BJ (cell line): ENCODE measurements at regions not wholly inside any gene's neighbourhood (a gene's known extent, or its start where the extent isn't known, plus 50 kb on each side); places are given as distances from the start of the nearest gene placed in this dataset.

Source experiments
- CTCF ChIA-PET: fragments of 350-600 bp; formaldehyde crosslinking; extraction: SDS; loops from one replicate; lab custom pipeline; 2021; ENCODE audit warnings: antibody characterized with exemption, inconsistent platforms; lab: Yijun Ruan, JAX
- POLR2A ChIA-PET: fragments of 300-600 bp; sonication (Branson Sonifier 250); formaldehyde crosslinking; extraction: SDS; loops from one replicate; lab custom pipeline; 2021; ENCODE audit warnings: antibody characterized with exemption; lab: Charles Lee
- DNase-seq: peaks from one replicate; pipeline ENCODE4 v3.0.0-alpha.2; 2011; ENCODE audit warnings: low read depth
- H3K27me3 ChIP-seq: 2 replicates; pipeline ENCODE4 v1.6.0; 2011; ENCODE audit warnings: low read length; ENCODE audit not compliant: control insufficient read depth, insufficient read depth
- H3K36me3 ChIP-seq: 2 replicates; pipeline ENCODE4 v1.5.1; 2011; ENCODE audit warnings: low read length; ENCODE audit not compliant: control insufficient read depth, insufficient read depth
- H3K4me3 ChIP-seq: 2 replicates; pipeline ENCODE4 v1.5.1; 2011; ENCODE audit warnings: low read depth, mild to moderate bottlenecking, control low read depth, low read length
- TF ChIP-seq, protein P1 (sequence below): IDR thresholded peaks from 2 replicates; pipeline ENCODE4 v1.5.1; 2011; ENCODE audit warnings: low read depth, mild to moderate bottlenecking, control low read depth, inconsistent platforms, low read length, moderate library complexity; ENCODE audit not compliant: insufficient read depth

DNA sequence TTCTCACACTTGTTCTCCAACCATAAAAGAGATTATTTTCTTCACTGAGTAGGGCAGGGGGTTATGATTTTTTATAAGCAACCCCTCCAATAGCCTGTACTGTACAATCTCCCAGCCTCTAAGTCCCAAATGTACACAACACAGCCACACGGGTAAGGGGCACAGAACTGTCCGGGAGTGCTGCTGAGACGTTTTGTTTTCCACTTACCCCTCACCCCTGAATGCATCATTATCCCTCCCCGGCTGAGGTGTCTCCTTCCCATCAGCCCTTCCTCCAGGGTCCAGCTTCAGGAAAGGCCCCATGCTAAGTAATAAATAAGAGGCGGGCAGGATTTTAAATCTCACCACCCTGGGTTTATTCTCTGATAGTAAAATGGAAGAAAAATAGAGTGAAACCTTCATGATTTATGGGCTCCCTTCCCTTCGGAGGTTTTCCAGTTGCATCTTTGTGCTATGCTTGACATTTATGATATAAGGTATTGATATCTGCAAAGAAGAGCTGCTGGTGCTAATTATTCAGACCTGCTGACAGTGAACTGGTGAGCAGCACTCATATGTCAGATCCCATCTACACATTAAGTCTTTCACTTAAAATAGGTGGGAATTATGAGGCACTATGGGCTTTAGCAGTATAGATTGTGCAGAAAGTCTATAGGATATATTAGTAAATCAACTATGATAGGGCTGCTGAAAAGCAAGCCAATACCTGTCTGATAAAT, 67.2 kb upstream of the MEGF10 start:
- POLR2A ChIA-PET, result no interaction called here
- TF ChIP-seq, protein P1, sequence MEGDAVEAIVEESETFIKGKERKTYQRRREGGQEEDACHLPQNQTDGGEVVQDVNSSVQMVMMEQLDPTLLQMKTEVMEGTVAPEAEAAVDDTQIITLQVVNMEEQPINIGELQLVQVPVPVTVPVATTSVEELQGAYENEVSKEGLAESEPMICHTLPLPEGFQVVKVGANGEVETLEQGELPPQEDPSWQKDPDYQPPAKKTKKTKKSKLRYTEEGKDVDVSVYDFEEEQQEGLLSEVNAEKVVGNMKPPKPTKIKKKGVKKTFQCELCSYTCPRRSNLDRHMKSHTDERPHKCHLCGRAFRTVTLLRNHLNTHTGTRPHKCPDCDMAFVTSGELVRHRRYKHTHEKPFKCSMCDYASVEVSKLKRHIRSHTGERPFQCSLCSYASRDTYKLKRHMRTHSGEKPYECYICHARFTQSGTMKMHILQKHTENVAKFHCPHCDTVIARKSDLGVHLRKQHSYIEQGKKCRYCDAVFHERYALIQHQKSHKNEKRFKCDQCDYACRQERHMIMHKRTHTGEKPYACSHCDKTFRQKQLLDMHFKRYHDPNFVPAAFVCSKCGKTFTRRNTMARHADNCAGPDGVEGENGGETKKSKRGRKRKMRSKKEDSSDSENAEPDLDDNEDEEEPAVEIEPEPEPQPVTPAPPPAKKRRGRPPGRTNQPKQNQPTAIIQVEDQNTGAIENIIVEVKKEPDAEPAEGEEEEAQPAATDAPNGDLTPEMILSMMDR, result no peak
- CTCF ChIA-PET, result no interaction called here
- H3K4me3 ChIP-seq, result no peak overlapping the region
- H3K36me3 ChIP-seq, result no peaks in the 10 kb centered on the region
- no peak for DNase-seq
- H3K27me3 ChIP-seq, result no peaks in the 10 kb centered on the region

DNA sequence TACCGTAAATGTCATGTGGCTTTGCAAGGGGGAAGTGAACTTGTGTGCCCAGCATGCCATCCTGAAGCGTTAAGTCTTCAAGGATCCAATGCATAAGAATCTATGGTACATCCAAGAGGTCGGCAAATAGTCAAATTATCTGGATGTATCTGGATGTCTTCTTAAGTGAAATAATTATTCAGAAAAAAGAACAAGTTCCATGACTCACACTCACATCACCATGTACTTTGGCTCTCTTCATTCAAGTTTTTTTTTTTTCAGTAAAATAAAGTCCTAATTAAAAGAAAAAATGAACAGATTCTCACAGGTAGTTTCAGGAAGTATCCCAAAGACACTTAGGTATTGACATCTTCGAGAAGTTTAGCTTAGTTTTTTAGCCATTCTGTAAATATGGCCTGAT, 62.7 kb upstream of the MEGF10 start:
- TF ChIP-seq, protein P1, result no peak
- H3K27me3 ChIP-seq, result 0 out of 2 replicates have a peak, but pooled peaks cover 1% of the 10 kb centered on the region
- no peaks in the 10 kb centered on the region for H3K36me3 ChIP-seq
- DNase-seq, result no peak
- ChIA-PET CTCF (interaction anchor here (0.9 kb wide), 1 partner anchor 17 kb away, joined by 3 read pairs; no protein-coding TSS in a partner anchor), POLR2A (no interaction called here)
- no peak overlapping the region for H3K4me3 ChIP-seq

DNA sequence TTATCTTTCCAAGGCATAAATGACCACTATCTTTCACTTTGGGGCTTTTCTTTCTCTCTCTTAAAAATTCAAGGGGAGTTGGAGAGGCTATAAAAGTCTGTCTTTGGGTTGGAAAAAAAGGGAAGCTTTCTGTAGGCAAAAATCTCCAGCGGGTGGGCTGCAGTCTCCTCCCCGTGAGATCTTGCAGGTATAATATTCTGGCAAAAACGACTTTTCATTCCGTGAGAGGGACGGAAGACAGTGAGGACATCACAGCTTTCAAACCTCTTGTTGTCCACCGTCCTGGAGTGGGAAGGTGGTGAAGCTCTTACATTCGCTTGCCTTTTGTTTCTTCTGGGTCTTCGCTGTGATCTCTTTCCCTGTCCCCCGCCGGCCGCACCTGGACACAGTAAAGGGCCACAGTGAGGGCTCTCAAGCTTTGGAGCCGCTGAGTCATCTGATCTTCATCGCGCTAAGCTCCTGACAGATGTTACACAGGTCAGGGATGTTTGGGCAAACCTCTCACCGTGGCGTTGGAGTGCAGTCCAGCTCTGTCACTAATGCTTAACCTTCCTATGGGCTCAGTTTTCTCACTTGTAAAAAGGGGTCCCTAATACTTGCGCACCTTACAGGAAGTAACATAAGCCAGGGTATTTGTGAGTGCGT, 61.9 kb upstream of the MEGF10 start:
- CTCF ChIA-PET, result interaction anchor here (0.9 to 1.0 kb wide), 2 partner anchors 16 to 19 kb away, joined by 3 read pairs; no protein-coding TSS in a partner anchor
- no peak for DNase-seq

DNA sequence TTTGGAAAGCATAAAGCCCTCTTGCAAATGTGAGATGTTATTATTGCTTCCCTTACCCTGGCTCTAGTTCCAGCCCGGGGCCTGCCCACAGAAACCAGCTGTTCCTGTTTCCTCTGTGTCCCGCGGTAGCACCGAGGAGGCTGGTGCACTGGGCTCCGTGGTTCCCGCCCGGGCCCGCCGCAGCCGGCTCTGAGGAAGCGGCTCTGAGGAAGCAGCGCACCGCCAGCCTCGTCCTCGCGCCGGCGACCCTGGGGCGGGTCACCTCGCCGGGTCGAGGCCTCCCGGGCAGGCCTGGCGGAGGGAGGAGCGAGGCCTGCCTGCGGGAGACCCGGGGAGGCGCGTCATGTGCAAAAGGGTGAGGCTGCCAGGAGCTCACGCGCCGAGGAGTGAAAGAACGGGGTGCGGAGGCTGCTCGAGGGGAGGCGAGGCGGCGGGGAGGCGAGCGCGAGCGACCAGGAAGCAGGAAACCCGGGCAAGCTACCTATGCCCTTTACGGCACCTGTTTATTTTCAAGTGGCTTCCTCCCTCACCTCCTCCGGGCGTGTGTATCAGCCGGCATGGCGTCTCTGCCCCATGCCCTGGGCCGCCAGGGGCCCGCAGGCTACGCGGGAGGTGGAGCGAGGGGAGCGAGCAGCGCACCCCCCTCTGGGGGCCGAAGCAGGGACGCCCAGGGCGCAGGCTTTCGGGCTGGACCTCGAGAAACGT, 61.3 kb upstream of the MEGF10 start:
- CTCF ChIA-PET, result interaction anchor here (1.0 kb wide), 1 partner anchor 18 kb away, joined by 3 read pairs; no protein-coding TSS in a partner anchor
- POLR2A ChIA-PET, result no interaction called here
- TF ChIP-seq, protein P1, result peak; percentile 32
- H3K36me3 ChIP-seq, result no peaks in the 10 kb centered on the region
- H3K27me3 ChIP-seq, result 0 out of 2 replicates have a peak, but pooled peaks cover 1% of the 10 kb centered on the region
- H3K4me3 ChIP-seq, result peak overlapping the region; percentile 60
- DNase-seq, result no peak

More for the DNA sequence above, 61.9 kb upstream of the MEGF10 start:
- POLR2A ChIA-PET, result no interaction called here
- Histone ChIP-seq H3K27me3 (0 out of 2 replicates have a peak, but pooled peaks cover 1% of the 10 kb centered on the region), H3K4me3 (peak overlapping the region; percentile 60), H3K36me3 (no peaks in the 10 kb centered on the region)
- TF ChIP-seq, protein P1, result no peak

DNA sequence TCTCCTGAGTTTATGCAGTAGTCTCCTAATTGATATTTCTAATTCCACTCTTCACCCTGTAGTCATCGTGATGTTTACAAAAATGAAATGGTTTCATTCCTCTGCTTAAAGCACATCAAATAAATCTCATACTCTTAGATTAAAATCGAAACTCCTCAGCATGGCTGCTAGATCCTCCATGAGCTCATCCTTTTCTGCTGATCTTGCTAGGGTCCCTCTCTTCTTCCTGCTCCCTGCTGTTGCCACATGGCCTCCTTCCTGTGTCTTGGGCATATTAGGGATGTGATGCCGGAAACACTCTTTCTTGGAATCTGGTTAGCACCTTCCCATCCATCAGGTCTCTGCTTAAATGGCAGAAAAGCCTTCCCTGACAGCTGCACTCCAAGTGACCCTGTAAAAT, 59.5 kb upstream of the MEGF10 start:
- POLR2A ChIA-PET, result no interaction called here
- CTCF ChIA-PET, result interaction anchor here (1.2 kb wide), 1 partner anchor 13 kb away, joined by 3 read pairs; no protein-coding TSS in a partner anchor
- no peak for DNase-seq
- Histone ChIP-seq H3K27me3 (0 out of 2 replicates have a peak, but pooled peaks cover 1% of the 10 kb centered on the region), H3K4me3 (no peak overlapping the region), H3K36me3 (no peaks in the 10 kb centered on the region)
- TF ChIP-seq, protein P1, result no peak
